Breast epithelium (tissue), 3 donors: ENCODE measurements at regions not wholly inside any gene's neighbourhood (a gene's known extent, or its start where the extent isn't known, plus 50 kb on each side); places are given as distances from the start of the nearest gene placed in this dataset.

ENCODE experiments used
- CTCF ChIP-seq, 3 donors: fragments of 450-650 bp; IDR thresholded peaks; one replicate each; pipeline ENCODE4 v1.5.1; 2016 to 2017; ENCODE audit warnings: antibody characterized with exemption in 3 of 3, mild to moderate bottlenecking in 3 of 3, moderate library complexity in 3 of 3
- POLR2A ChIP-seq: fragments of 450-650 bp; IDR thresholded peaks from one replicate; pipeline ENCODE4 v1.6.1; 2016; ENCODE audit warnings: antibody characterized with exemption, mild to moderate bottlenecking, moderate library complexity
- POLR2AphosphoS5 ChIP-seq, 3 donors: sonication (generic); formaldehyde crosslinking; IDR thresholded peaks; one replicate each; pipeline ENCODE4 v1.6.1; 2017; ENCODE audit warnings: antibody characterized with exemption in 3 of 3

DNA sequence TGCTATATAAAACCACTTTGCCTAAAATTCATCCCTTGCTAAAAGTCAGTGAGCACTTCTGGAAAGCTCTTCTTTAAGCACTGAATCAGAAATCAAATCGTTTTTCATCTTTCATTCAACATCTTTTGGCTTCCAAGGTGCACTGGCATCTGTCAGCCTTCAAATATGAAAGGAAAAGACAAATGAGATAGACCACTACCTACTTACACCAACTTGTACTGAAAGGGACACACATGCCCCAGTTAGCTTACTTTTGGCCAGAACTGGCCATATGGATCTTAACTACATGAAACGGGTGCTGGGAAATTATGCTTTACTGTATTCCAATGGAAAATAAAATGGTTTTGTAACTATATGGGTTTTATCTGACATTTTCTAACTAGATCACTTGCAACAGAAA, 332.0 kb upstream of the ARPP21 start:
- TF ChIP-seq CTCF (IDR thresholded peaks at IDR 0.05) (no peak), POLR2A (no peak), POLR2AphosphoS5 (IDR thresholded peaks at IDR 0.05) (no peak)
